ENCODE measurements at regions not wholly inside any gene's neighbourhood (a gene's known extent, or its start where the extent isn't known, plus 50 kb on each side); places are given as distances from the start of the nearest gene placed in this dataset.

DNA sequence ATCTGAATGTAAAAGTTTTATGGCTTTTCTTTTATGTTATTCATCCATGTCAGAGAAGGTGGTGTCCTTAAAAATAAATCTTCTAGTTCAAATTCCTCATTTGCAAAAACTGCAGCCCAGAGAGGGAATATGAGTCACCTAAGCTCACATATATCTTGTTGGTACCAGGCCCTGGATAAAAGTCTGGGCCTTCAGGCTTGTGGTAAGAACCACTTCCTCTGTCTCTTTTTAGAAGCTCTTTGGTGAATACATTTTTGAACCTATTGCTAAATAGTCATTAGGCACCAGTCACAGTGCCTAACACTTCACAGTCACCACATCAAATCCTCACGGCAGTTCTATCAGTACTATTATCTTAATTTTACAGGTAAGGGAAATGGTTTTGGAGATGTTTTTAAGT lies 199.2 kb downstream of the KCNS3 start:
- H3K9me2 ChIP-seq (replicated peaks; ENCODE audit: control insufficient read depth, low read length), result no peaks in the 10 kb centered on the region
- no peak overlapping the region for H3K27ac ChIP-seq (ENCODE audit: low read depth, low read length)
- no peaks in the 10 kb centered on the region for H3K27me3 ChIP-seq (ENCODE audit: control insufficient read depth, low read length)
- H3K4me3 ChIP-seq (ENCODE audit: low read length), result no peak overlapping the region
- H3K9me3 ChIP-seq (ENCODE audit: control insufficient read depth, insufficient read depth, low read length), result no peaks in the 10 kb centered on the region; the same call in 1 of the 2 replicates
- no peaks in the 10 kb centered on the region for H3K4me1 ChIP-seq (ENCODE audit: control insufficient read depth, low read length)
- H3F3A ChIP-seq (ENCODE audit: control insufficient read depth, insufficient read depth), result no peaks in the 10 kb centered on the region
- TF ChIP-seq, protein P1, sequence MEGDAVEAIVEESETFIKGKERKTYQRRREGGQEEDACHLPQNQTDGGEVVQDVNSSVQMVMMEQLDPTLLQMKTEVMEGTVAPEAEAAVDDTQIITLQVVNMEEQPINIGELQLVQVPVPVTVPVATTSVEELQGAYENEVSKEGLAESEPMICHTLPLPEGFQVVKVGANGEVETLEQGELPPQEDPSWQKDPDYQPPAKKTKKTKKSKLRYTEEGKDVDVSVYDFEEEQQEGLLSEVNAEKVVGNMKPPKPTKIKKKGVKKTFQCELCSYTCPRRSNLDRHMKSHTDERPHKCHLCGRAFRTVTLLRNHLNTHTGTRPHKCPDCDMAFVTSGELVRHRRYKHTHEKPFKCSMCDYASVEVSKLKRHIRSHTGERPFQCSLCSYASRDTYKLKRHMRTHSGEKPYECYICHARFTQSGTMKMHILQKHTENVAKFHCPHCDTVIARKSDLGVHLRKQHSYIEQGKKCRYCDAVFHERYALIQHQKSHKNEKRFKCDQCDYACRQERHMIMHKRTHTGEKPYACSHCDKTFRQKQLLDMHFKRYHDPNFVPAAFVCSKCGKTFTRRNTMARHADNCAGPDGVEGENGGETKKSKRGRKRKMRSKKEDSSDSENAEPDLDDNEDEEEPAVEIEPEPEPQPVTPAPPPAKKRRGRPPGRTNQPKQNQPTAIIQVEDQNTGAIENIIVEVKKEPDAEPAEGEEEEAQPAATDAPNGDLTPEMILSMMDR (IDR thresholded peaks at IDR 0.05; ENCODE audit: low read depth, low read length, poor library complexity, severe bottlenecking), result no peak
- TF ChIP-seq EZH2phosphoT487 (IDR thresholded peaks at IDR 0.05; ENCODE audit: borderline replicate concordance, low read length), result no peak
- no peaks in the 10 kb centered on the region for H3K36me3 ChIP-seq (ENCODE audit: control insufficient read depth, low read length)
- H4K20me1 ChIP-seq (ENCODE audit: control insufficient read depth, insufficient read depth, low read depth, low read length), result no peaks in the 10 kb centered on the region
- no peak overlapping the region for H3K4me2 ChIP-seq (ENCODE audit: low read length)
- no peaks in the 10 kb centered on the region for H3K79me2 ChIP-seq (ENCODE audit: control insufficient read depth, low read length)

DNA sequence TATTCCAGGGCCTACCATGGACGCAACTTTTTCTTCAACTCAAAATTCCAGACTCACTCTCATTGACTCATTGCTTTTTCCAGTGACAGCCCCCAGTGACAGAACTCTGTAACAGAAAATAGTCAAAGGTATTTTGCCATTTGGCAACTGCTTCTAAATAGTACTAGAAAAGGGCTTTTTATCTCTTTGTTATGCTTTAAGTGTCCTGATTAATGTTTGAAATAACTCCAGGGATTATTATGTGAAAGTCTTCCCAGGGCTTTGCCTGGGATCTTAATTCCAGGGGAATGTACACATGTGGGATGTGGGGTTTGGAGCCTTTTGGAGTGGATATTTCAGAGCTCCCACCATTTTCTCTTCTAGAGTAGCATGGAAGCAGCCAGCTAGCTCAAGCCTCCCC lies 198.8 kb downstream of the KCNS3 start:
- no peaks in the 10 kb centered on the region for H4K20me1 ChIP-seq (ENCODE audit: control insufficient read depth, insufficient read depth, low read depth, low read length)
- no peaks in the 10 kb centered on the region for H3K9me2 ChIP-seq (replicated peaks; ENCODE audit: control insufficient read depth, low read length)
- H3K9me3 ChIP-seq (ENCODE audit: control insufficient read depth, insufficient read depth, low read length), result no peaks in the 10 kb centered on the region; the same call in 1 of the 2 replicates
- no peaks in the 10 kb centered on the region for H3K27me3 ChIP-seq (ENCODE audit: control insufficient read depth, low read length)
- H3F3A ChIP-seq (ENCODE audit: control insufficient read depth, insufficient read depth), result no peaks in the 10 kb centered on the region
- H3K79me2 ChIP-seq (ENCODE audit: control insufficient read depth, low read length), result no peaks in the 10 kb centered on the region
- no peaks in the 10 kb centered on the region for H3K4me1 ChIP-seq (ENCODE audit: control insufficient read depth, low read length)
- no peak overlapping the region for H3K4me3 ChIP-seq (ENCODE audit: low read length)
- no peak overlapping the region for H3K27ac ChIP-seq (ENCODE audit: low read depth, low read length)
- no peak for TF ChIP-seq EZH2phosphoT487 (IDR thresholded peaks at IDR 0.05; ENCODE audit: borderline replicate concordance, low read length)
- no peaks in the 10 kb centered on the region for H3K36me3 ChIP-seq (ENCODE audit: control insufficient read depth, low read length)
- no peak overlapping the region for H3K4me2 ChIP-seq (ENCODE audit: low read length)

DNA sequence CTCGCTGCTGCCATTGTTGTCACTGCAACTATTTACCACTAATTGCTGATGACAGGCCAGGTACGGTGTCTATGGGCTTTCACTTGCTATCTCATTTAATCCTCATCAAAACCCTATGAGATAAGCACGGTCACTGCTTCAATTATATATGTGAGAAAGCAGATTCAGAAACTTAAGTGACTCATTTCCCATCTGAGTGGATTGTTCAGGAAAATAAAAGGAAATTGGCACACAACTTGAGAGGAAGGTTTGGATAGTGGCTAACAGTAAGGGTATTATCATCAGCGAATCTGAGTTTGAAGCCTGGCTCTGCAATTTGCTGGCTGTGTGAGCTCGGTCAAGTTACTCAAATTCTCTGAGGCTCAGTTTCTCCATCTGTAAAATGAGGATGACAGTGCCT lies 196.0 kb downstream of the KCNS3 start:
- Histone ChIP-seq H3K9me3 (ENCODE audit: control insufficient read depth, insufficient read depth, low read length) (no peaks in the 10 kb centered on the region; the same call in 1 of the 2 replicates), H3F3A (ENCODE audit: control insufficient read depth, insufficient read depth) (no peaks in the 10 kb centered on the region), H3K79me2 (ENCODE audit: control insufficient read depth, low read length) (no peaks in the 10 kb centered on the region), H3K9me2 (replicated peaks; ENCODE audit: control insufficient read depth, low read length) (no peaks in the 10 kb centered on the region), H3K27ac (ENCODE audit: low read depth, low read length) (no peak overlapping the region), H4K20me1 (ENCODE audit: control insufficient read depth, insufficient read depth, low read depth, low read length) (no peaks in the 10 kb centered on the region), H3K4me3 (ENCODE audit: low read length) (no peak overlapping the region), H3K4me2 (ENCODE audit: low read length) (no peak overlapping the region), H3K4me1 (ENCODE audit: control insufficient read depth, low read length) (no peaks in the 10 kb centered on the region), H3K27me3 (ENCODE audit: control insufficient read depth, low read length) (no peaks in the 10 kb centered on the region), H3K36me3 (ENCODE audit: control insufficient read depth, low read length) (no peaks in the 10 kb centered on the region)
- TF ChIP-seq EZH2phosphoT487 (IDR thresholded peaks at IDR 0.05; ENCODE audit: borderline replicate concordance, low read length), result no peak
- TF ChIP-seq, protein P1 (IDR thresholded peaks at IDR 0.05; ENCODE audit: low read depth, low read length, poor library complexity, severe bottlenecking), result no peak

DNA sequence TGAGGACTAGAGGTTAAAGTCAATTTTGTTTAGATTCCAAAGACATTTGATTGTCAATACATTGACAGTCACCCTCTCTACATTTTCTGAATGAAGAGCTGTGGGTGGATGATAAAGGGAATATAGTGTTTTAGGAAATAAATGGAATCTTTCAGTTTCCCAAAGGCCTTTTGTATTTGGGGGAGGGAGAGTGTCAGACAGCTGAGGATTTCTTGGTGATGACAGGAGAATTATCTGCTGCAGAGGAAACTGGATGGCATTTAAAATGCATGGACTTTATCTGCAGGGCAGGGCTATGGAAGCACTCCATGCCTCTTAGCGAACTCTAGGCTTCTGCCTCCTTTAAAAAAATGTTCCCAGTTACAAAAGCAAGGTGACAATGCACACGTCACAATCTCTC lies 195.1 kb downstream of the KCNS3 start:
- H3K79me2 ChIP-seq (ENCODE audit: control insufficient read depth, low read length), result no peaks in the 10 kb centered on the region
- no peaks in the 10 kb centered on the region for H3K9me2 ChIP-seq (replicated peaks; ENCODE audit: control insufficient read depth, low read length)
- no peak overlapping the region for H3K4me2 ChIP-seq (ENCODE audit: low read length)
- no peaks in the 10 kb centered on the region for H4K20me1 ChIP-seq (ENCODE audit: control insufficient read depth, insufficient read depth, low read depth, low read length)
- H3K9me3 ChIP-seq (ENCODE audit: control insufficient read depth, insufficient read depth, low read length), result no peaks in the 10 kb centered on the region; the same call in 1 of the 2 replicates
- no peak for TF ChIP-seq EZH2phosphoT487 (IDR thresholded peaks at IDR 0.05; ENCODE audit: borderline replicate concordance, low read length)
- TF ChIP-seq, protein P1 (IDR thresholded peaks at IDR 0.05; ENCODE audit: low read depth, low read length, poor library complexity, severe bottlenecking), result no peak
- no peak overlapping the region for H3K27ac ChIP-seq (ENCODE audit: low read depth, low read length)
- H3K27me3 ChIP-seq (ENCODE audit: control insufficient read depth, low read length), result no peaks in the 10 kb centered on the region
- no peaks in the 10 kb centered on the region for H3F3A ChIP-seq (ENCODE audit: control insufficient read depth, insufficient read depth)
- H3K36me3 ChIP-seq (ENCODE audit: control insufficient read depth, low read length), result no peaks in the 10 kb centered on the region
- H3K4me1 ChIP-seq (ENCODE audit: control insufficient read depth, low read length), result no peaks in the 10 kb centered on the region
- H3K4me3 ChIP-seq (ENCODE audit: low read length), result no peak overlapping the region
